Transverse colon (tissue), 3 donors: ENCODE measurements at regions not wholly inside any gene's neighbourhood (a gene's known extent, or its start where the extent isn't known, plus 50 kb on each side); places are given as distances from the start of the nearest gene placed in this dataset.

Source experiments
- CTCF ChIP-seq, 5 experiments: fragments of 200-600 bp in 3 of 5; fragments of 450-650 bp in 2 of 5; sonication (generic) in 3 of 5; IDR thresholded peaks; 1 replicate in 2 of 5; 2 replicates in 3 of 5; pipeline ENCODE4 v1.5.1; 2016 to 2017; ENCODE audit warnings: antibody characterized with exemption in 5 of 5, inconsistent platforms in 3 of 5, mild to moderate bottlenecking in 2 of 5, moderate library complexity in 1 of 5
- POLR2A ChIP-seq: fragments of 450-650 bp; IDR thresholded peaks from one replicate; pipeline ENCODE4 v1.6.1; 2016; ENCODE audit warnings: antibody characterized with exemption, mild to moderate bottlenecking, moderate library complexity

- TF ChIP-seq POLR2A (no peak), CTCF (IDR thresholded peaks at IDR 0.05) (no peak)
These were observed 1013.7 kb upstream of the MAP3K7 start for GRCh38 chr6:91600561-91600960.
